Common myeloid progenitor, CD34-positive (primary cell): ENCODE measurements at regions not wholly inside any gene's neighbourhood (a gene's known extent, or its start where the extent isn't known, plus 50 kb on each side); places are given as distances from the start of the nearest gene placed in this dataset.

ENCODE experiments used
- CTCF ChIA-PET: fragments of 350-600 bp; sonication (Branson Sonifier 250); formaldehyde crosslinking; loops from one replicate; lab custom pipeline; 2021; ENCODE audit warnings: antibody characterized with exemption; lab: Charles Lee
- POLR2A ChIA-PET: fragments of 350-600 bp; sonication (Branson Sonifier 250); formaldehyde crosslinking; loops from one replicate; lab custom pipeline; 2021; ENCODE audit warnings: antibody characterized with exemption; lab: Charles Lee
- DNase-seq, 3 donors: peaks; one replicate each; pipeline versions ENCODE4 v3.0.0 to v3.0.0-alpha.2; 2013
- H3K27ac ChIP-seq, 2 experiments: 1 replicate in 1 of 2; 2 replicates in 1 of 2; pipeline ENCODE4 v1.7.0; 2013; ENCODE audit warnings: inconsistent platforms in 2 of 2, low read length in 2 of 2, mild to moderate bottlenecking in 2 of 2, low read depth in 1 of 2, moderate library complexity in 1 of 2; ENCODE audit not compliant: severe bottlenecking in 2 of 2, insufficient read depth in 1 of 2, poor library complexity in 1 of 2
- H3K27me3 ChIP-seq, 5 experiments: replicated peaks in 2 of 5; 1 replicate in 3 of 5; 2 replicates in 2 of 5; pipeline versions ENCODE4 v1.6.1 to v1.7.0; 2013; ENCODE audit warnings: low read length in 4 of 5, mild to moderate bottlenecking in 2 of 5, moderate library complexity in 2 of 5, inconsistent platforms in 1 of 5; ENCODE audit not compliant: insufficient read depth in 5 of 5, control insufficient read depth in 4 of 5
- H3K36me3 ChIP-seq, 4 experiments: 1 replicate in 2 of 4; 2 replicates in 2 of 4; pipeline versions ENCODE4 v1.6.1 to v1.7.0; 2013; ENCODE audit warnings: low read length in 3 of 4, control low read depth in 1 of 4, mild to moderate bottlenecking in 1 of 4; ENCODE audit not compliant: control insufficient read depth in 4 of 4, insufficient read depth in 4 of 4
- H3K4me1 ChIP-seq, 4 experiments: 1 replicate in 3 of 4; 2 replicates in 1 of 4; pipeline versions ENCODE4 v1.6.1 to v1.7.1; 2013; ENCODE audit warnings: low read length in 3 of 4, mild to moderate bottlenecking in 3 of 4, control low read depth in 1 of 4, inconsistent platforms in 1 of 4, moderate library complexity in 1 of 4; ENCODE audit not compliant: control insufficient read depth in 4 of 4, insufficient read depth in 4 of 4; ENCODE audit errors: control extremely low read depth in 1 of 4
- H3K4me3 ChIP-seq, 7 experiments: 1 replicate in 4 of 7; 2 replicates in 3 of 7; pipeline versions ENCODE4 v1.5.1 to v1.7.0; 2013; ENCODE audit warnings: mild to moderate bottlenecking in 7 of 7, low read length in 6 of 7, moderate library complexity in 6 of 7, inconsistent platforms in 2 of 7, low read depth in 2 of 7, control low read depth in 1 of 7; ENCODE audit not compliant: insufficient read depth in 4 of 7, control insufficient read depth in 1 of 7; ENCODE audit errors: extremely low read depth in 1 of 7
- H3K9me3 ChIP-seq, 5 experiments: 1 replicate in 4 of 5; 2 replicates in 1 of 5; pipeline versions ENCODE4 v1.6.1 to v1.7.1; 2013; ENCODE audit warnings: low read length in 4 of 5, mild to moderate bottlenecking in 2 of 5, inconsistent platforms in 1 of 5, low read depth in 1 of 5, moderate library complexity in 1 of 5; ENCODE audit not compliant: control insufficient read depth in 4 of 5, insufficient read depth in 2 of 5; ENCODE audit errors: control extremely low read depth in 1 of 5
- WGBS: methylation state at CpG from one replicate; pipeline ENCODE4 v1.1.5; 2013; ENCODE audit not compliant: insufficient coverage; 5-methylcytosine and 5-hydroxymethylcytosine counted together

DNA sequence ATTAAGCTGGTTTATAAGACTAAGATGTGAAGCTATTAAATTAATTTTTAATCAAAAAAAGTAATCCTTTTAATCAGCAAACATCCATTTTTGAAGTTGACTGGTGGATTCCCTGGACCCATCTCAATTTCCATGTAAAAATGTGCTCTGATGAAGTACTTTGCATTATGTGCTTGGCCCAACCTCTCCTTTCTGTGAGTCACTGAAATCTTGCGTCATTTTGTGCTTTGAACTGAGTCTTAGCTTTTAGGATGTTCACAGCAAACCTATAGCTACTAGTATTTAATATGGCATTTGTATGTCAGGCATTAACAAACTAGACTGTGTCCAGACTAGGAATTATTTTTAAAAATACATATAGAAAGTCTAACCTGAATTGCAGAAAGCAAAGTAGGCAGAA lies 55.0 kb upstream of the CDH12 start:
- H3K4me3 ChIP-seq, result no peak overlapping the region
- no peaks in the 10 kb centered on the region for H3K27me3 ChIP-seq
- H3K9me3 ChIP-seq, result no peaks in the 10 kb centered on the region
- H3K4me1 ChIP-seq, result no peaks in the 10 kb centered on the region
- H3K27ac ChIP-seq, result no peak overlapping the region
- no peak for DNase-seq
- no CpG with 5 or more reads among the region's 1 CpG for WGBS
- POLR2A ChIA-PET, result no interaction called here
- CTCF ChIA-PET, result interaction anchor here (1.2 kb wide), 1 partner anchor 9 kb away, joined by 3 read pairs; no protein-coding TSS in a partner anchor
- H3K36me3 ChIP-seq, result no peaks in the 10 kb centered on the region
